GM18907 (cell line): ENCODE measurements at regions not wholly inside any gene's neighbourhood (a gene's known extent, or its start where the extent isn't known, plus 50 kb on each side); places are given as distances from the start of the nearest gene placed in this dataset.
"Not testable (repeated sequence)": the region's sequence is repeated elsewhere in the genome, so short reads cannot be mapped to it uniquely, and the experiment has no call there.

Experiments
- ATAC-seq: cut with Tn5 transposase; IDR thresholded peaks from one replicate; pipeline ENCODE4 v1.9.1; 2021; ENCODE audit warnings: mild to moderate bottlenecking, moderate library complexity; ENCODE audit not compliant: unreplicated experiment

DNA sequence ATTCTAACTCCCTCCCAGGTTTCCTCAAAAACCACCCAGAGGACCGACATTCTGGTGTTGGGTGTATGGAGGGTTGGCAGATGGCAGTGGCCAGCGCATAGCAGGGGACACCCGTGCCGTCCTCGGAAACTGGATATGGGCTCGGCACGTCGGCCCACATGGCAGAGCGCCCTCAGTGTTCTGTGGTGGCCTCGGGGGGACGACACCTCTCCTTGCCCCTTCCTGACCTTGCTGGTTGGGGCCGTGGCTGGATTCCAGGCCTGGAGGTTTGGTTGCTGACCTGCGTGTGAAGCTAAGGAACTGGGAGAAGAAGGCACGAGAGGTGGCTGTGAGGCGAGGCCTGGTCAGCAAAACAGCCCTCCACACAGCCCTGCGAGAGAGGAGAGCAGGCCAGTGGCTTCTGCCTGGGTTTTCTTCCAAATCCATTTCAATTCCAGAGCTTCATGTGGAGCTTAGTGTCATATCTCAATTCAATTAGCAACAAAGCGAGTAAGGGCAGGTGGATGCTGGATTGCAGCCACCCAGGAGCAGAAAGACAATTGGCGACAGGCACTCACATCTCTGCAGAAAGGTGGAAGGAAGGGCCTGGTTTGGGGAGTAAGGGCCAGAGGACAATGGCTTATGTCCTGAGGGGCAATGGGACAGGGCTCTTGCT, 478.4 kb downstream of the BRD1 start:
- no peak for ATAC-seq

- ATAC-seq = no peak
Observed at GRCh38 chr22:49348631-49349030, 479.0 kb downstream of the BRD1 start.

- no peak for ATAC-seq
Observed at GRCh38 chr22:49347376-49347775, 480.3 kb downstream of the BRD1 start.

DNA sequence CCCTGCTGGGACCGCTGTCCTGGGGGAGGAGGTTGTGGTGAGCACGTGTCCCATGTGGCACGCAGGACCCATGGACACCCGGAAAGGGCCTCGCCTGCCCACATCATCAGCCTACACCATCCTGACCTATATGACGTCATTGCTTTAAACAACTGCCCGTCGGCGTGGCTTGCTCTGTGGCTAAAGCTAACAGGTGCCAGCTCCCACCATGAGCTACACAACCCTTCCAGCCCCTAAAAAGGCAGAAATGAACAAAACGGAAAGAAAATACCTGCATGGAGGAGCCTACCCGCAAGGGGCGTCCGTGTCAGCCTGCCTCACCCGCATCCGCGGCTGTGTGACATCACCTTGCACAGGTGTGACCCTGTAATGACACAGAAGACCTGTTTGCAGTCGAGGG, 481.8 kb downstream of the BRD1 start:
- ATAC-seq = no peak

DNA sequence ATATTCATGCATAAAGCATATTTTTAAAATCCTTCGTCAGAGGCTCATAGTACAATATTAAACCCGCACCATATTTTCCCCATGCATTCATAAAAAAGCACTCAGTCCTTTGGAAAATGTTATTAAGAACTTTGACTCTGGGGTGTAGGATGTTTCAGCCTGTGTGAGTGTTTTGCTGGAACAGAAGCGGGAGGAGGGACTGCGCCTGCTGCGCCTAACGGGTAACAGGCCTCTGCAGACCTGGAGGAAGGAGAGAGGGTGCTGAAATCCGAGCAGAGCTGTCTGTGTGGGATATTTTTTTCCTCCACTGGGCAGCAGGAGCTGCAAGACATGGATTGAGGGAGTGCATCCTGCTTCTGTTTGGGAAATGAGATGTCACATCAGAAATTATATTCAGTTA, 483.0 kb downstream of the BRD1 start:
- no peak for ATAC-seq

DNA sequence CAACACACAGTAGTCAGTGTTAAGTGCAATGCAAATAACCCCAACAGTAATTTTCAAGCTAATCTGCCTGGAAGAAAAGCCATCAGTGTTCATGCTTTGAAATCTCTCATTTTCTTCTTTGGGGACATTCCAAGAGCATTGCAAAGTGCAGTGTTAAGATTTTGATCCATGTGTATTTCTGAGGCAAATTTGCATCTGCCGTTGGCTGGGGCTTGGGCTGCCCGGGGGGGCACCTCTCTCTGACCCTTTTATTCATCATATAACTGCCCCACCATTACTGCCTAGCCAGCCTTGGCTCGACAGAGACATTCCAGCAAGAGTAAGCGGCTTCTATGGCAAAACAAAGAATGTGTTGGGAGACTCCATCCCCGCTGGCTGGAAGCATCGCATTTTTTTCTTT, 483.5 kb downstream of the BRD1 start:
- ATAC-seq = no peak

DNA sequence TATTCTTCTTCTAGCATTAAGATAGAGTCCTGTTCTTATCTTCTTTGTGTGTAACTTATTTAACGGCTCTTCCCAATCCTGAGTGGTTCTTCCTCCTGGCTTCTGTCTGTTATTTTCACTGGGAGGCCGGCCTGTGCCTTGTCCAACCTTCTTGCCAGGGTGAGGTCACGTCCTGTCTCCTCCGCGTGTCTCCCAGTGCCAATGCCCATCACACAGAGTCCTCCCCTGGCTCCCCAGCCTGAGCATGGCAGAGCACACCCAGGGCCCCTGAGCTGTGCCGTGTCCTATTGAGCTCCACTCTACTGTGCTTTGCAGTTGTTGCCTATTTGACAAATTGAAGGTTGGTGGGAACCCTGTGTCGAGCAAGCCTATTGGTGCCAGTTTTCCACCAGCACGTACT, 487.3 kb downstream of the BRD1 start:
- ATAC-seq = no peak

DNA sequence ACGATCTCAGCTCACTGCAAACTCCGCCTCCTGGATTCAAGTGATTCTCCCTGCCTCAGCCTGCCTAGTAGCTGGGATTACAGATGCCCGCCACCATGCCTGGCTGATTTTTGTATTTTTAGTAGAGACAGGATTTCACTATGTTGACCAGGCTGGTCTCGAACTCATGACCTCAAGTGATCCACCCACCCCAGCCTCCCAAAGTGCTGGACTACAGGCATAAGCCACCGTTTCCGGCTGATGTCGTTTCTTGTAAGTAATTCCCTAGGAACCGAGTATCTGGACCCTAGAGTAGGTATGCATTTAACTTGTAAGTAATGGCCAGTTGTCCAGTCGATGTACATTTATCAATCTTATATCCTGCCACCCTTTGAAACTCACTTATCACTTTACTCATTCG, 491.2 kb downstream of the BRD1 start:
- ATAC-seq = not testable (repeated sequence)

GRCh38 chr22:49334976-49335375, 492.7 kb downstream of the BRD1 start:
- no peak for ATAC-seq

DNA sequence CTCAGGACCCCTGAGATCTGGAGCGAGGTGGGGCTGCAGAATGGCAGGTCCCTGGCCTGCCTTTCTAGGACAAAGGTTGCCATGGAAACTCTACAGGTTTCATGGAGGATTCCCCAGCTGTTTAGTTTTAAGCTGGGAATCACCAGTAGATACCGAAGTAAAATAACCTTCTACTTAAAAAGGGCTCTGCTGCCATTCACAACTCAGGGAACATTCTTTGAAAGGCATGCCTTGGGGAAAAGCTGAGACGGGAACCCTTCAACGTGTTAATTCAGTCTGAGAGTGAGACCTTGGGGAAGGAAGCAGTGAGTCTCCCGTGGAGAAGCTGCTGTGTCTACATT, 493.3 kb downstream of the BRD1 start:
- ATAC-seq = no peak

DNA sequence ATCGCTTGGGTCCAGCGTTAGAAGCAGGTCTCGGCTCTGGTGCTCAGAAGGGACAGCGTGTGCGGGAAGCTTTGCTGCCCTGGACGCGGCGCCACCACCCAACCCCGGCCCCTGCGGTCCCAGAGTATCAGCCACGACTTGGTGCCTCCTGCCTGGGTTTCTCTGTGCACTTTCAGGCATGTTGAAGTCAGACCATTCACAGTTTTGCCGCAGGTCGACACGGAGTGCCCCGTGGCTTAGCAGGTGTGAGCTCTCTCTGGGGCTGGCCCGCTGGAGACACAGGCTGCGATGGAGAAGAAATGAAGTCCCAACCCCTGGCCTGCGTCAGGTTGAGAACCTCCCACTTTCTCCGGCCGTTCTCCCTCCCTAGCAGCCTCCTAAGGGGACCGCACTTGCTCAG, 494.5 kb downstream of the BRD1 start:
- ATAC-seq = no peak

- ATAC-seq = no peak
Observed at GRCh38 chr22:49332691-49333090, 495.0 kb downstream of the BRD1 start.

- ATAC-seq = no peak
Observed at GRCh38 chr22:49331878-49332277, 495.8 kb downstream of the BRD1 start.

DNA sequence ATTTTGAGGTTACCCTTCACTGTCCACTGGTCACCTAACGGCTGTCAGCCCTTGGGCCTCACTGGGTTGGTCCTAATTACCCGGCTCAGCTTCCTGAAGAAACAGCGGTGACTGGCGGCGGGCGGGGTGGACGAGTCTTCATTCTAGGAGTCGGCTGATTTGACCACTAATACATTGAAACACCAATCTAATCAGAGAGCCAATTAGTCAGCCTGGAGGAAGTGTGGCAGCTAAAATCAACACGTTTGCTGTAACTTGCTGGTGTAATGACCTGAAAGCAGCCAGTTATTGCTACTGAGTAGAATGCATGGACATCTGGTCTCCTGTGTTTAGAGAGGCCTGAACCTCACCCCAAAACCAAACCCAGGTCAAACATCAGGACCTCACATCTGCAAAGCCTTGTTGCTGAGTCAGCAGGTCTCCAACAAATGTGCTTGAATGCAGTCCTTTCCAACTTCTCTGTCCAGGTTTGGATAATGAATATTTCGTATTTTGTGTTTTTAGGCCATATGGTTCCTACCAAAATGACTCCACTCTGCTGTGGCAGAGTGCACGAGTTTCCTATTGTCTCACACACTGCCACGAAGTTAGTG, 496.4 kb downstream of the BRD1 start:
- ATAC-seq = no peak

DNA sequence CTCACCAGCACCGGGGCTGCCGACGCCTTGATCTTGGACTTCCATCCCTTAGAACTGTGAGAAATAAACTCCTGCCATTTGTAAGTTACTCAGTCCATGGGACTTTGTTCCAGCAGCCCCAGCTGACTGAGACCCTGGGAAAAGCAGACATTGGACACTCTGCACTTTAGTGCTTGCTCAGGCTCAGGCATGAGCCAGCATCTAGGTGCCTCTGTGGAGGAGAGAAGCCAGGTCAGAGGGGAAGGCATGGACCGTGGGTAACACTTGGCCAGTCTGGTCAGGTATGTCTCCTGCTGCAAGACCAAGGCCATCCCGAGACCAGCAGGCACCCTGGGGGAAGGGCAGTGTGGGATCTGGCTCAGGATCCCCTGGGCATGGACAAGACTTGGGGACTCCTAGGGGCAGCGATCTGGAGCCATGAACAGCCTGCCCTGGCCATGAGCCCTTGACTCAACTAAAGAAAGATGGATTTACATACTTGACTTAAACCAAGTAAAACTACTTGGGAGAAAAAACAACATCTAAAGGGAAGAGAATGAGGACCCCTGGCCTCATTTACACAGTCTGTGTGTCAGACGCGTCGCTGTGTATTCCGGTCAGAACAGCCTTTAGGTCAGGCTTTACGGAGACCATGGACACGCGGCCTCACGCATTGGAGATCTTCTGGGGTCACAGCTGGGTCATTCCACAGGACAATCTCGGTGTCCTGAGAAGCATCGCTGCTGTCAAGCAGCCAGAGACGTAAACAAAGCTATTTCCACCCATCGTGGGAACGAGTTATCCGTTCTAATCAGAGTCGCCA, 497.1 kb downstream of the BRD1 start:
- ATAC-seq = no peak

DNA sequence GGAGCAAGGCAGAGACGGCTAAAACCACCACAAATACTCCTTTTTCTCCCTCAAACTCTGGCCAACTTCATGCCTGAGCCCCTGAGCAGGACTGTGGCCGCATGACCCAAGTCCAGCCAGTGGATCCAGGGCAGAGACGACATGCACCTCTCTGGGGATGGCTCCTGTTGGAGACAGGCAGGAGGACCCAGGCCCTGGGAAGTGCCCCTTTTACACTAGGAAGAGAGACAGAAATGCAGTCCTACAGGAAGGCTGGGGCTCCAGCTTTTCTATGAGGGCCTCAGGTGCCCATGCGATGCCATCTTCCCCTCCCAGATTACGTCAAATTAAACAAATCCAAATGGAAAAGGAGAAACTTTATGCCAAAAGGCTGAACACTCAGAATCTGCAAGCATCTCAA, 498.0 kb downstream of the BRD1 start:
- no peak for ATAC-seq

DNA sequence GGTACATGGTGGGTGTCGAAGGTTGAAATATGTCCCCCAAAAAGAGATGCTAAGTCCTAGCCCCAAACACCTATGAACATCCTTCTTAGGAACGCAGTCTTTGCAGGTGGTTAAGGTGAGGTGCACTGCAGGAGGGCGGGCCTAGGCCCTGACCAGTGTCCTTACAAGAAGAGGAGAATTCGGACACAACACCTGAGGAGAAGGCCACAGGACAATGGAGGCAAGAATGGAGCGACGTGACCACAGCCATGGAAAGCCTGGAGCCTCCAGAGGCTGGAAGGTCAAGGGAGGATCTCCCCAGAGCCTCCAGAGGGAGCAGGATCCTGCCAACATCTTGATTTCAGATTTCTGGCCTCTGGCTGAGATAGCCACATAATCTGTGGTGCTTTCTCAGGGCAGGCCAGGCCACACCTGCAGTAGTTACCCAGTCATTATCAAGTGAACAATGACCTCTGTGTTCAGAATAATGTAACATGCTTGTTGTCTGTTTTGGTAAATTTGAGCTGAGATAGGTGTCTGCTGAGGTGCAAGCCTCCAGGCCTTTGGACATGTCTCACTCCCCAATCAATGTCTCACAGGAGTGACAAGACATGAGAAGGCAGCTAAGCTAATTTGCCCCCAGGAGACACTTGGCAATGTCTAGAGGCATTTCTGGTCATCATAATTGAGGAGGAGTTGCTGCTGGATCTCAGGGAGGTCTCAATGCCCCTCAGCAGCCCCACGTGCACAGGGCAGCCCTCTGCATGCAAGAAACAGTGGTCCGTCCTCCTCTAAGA, 498.9 kb downstream of the BRD1 start:
- ATAC-seq = no peak

GRCh38 chr22:49328118-49328475, 499.6 kb downstream of the BRD1 start:
- no peak for ATAC-seq

- ATAC-seq = no peak
Observed at GRCh38 chr22:49327411-49328117, 500.1 kb downstream of the BRD1 start.

DNA sequence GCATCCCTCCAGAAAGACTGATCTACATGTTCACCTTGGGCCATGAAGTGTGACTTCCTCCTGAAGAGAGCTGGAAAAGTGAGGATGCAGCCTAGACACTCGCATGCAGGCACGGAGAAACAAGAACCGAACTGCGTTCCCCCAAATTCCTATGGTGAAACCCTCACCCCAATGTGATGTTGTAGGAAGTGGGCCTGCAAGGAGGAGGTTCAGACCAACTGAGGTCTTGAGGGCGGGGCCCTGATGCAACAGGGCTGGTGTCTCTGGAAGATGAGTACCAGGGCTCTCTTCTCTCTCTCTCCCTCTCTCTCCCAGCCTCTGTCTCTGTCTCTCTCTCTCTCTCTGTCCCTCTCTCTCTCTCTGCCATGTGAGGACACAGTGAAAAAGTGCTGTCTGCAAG, 501.1 kb downstream of the BRD1 start:
- no peak for ATAC-seq
